IMR-90 (cell line): ENCODE measurements at regions not wholly inside any gene's neighbourhood (a gene's known extent, or its start where the extent isn't known, plus 50 kb on each side); places are given as distances from the start of the nearest gene placed in this dataset.

Experiments
- ATAC-seq: fragments of 200-7000 bp; cut with Tn5 transposase; 2 replicates; pipeline ENCODE4 v1.9.1; 2020; ENCODE audit warnings: low read depth, mild to moderate bottlenecking, moderate library complexity
- BruUV-seq: library from RNA; stranded (reverse); fragments of 400-500 nt; replicated peaks from 2 replicates; lab custom pipeline; 2021; lab: Mats Ljungman, UMichigan
- CTCF ChIA-PET: fragments of 300-600 bp; formaldehyde crosslinking; extraction: SDS; loops from one replicate; lab custom pipeline; 2021; ENCODE audit warnings: antibody characterized with exemption; lab: Yijun Ruan, JAX
- POLR2A ChIA-PET: fragments of 300-600 bp; sonication (Branson Sonifier 250); formaldehyde crosslinking; loops from one replicate; lab custom pipeline; 2022; ENCODE audit warnings: antibody characterized with exemption; ENCODE audit not compliant: unreplicated experiment; lab: Charles Lee
- DNase-seq: peaks from one replicate; pipeline ENCODE4 v3.0.0; 2013
- H2AFZ ChIP-seq: replicated peaks from 2 replicates; pipeline ENCODE3; 2013; ENCODE audit warnings: low read length, mild to moderate bottlenecking; ENCODE audit not compliant: poor library complexity
- H2AK5ac ChIP-seq: 2 replicates; pipeline ENCODE4 v1.6.1; 2013; ENCODE audit warnings: low read depth, low read length, inconsistent platforms
- H2AK9ac ChIP-seq: replicated peaks from 2 replicates; pipeline ENCODE3; 2013; ENCODE audit warnings: mild to moderate bottlenecking, low read depth, low read length, moderate library complexity; ENCODE audit not compliant: poor library complexity
- H2BK120ac ChIP-seq: 2 replicates; pipeline ENCODE4 v1.6.1; 2013; ENCODE audit warnings: low read depth, low read length, inconsistent platforms
- H2BK15ac ChIP-seq: 3 replicates; pipeline ENCODE4 v1.6.1; 2013; ENCODE audit warnings: low read depth, low read length, inconsistent platforms
- H2BK20ac ChIP-seq: 2 replicates; pipeline ENCODE4 v1.6.1; 2013; ENCODE audit warnings: low read depth, mild to moderate bottlenecking, inconsistent platforms, low read length, moderate library complexity
- H2BK5ac ChIP-seq: 2 replicates; pipeline ENCODE4 v1.6.1; 2013; ENCODE audit warnings: mild to moderate bottlenecking, low read depth, low read length, inconsistent platforms; ENCODE audit not compliant: poor library complexity, severe bottlenecking
- H3K14ac ChIP-seq: replicated peaks from 2 replicates; pipeline ENCODE4 v1.6.1; 2013; ENCODE audit warnings: low read depth, low read length, inconsistent platforms
- H3K18ac ChIP-seq: 2 replicates; pipeline ENCODE4 v1.6.1; 2013; ENCODE audit warnings: low read depth, low read length, control low read depth
- H3K23ac ChIP-seq: 2 replicates; pipeline ENCODE4 v1.6.1; 2013; ENCODE audit warnings: low read depth, low read length, inconsistent platforms
- H3K27ac ChIP-seq: 2 replicates; pipeline ENCODE4 v1.5.1; 2013; ENCODE audit warnings: mild to moderate bottlenecking, control low read depth, low read length; ENCODE audit not compliant: insufficient read depth
- H3K27me3 ChIP-seq: 2 replicates; pipeline ENCODE4 v1.6.1; 2013; ENCODE audit warnings: low read length; ENCODE audit not compliant: control insufficient read depth, insufficient read depth
- H3K36me3 ChIP-seq: 2 replicates; pipeline ENCODE4 v1.6.1; 2013; ENCODE audit warnings: low read length, mixed read lengths; ENCODE audit not compliant: control insufficient read depth, insufficient read depth
- H3K4ac ChIP-seq: 2 replicates; pipeline ENCODE4 v1.6.1; 2013; ENCODE audit warnings: low read depth, low read length, inconsistent platforms
- H3K4me1 ChIP-seq: 2 replicates; pipeline ENCODE4 v1.6.1; 2013; ENCODE audit warnings: low read length, mixed read lengths; ENCODE audit not compliant: control insufficient read depth, insufficient read depth
- H3K4me2 ChIP-seq: 2 replicates; pipeline ENCODE4 v1.6.1; 2013; ENCODE audit warnings: low read depth, mild to moderate bottlenecking, control low read depth, low read length, moderate library complexity
- H3K4me3 ChIP-seq: 2 replicates; pipeline ENCODE4 v1.5.1; 2013; ENCODE audit warnings: low read depth, mild to moderate bottlenecking, control low read depth, low read length, moderate library complexity; ENCODE audit not compliant: insufficient read depth
- H3K56ac ChIP-seq: 2 replicates; pipeline ENCODE4 v1.6.1; 2013; ENCODE audit warnings: low read length, inconsistent platforms; ENCODE audit not compliant: insufficient read depth; ENCODE audit errors: extremely low read depth
- H3K79me1 ChIP-seq, 2 experiments: 2 replicates each; pipeline ENCODE4 v1.6.1; 2013; ENCODE audit warnings: low read length in 2 of 2, inconsistent platforms in 1 of 2, low read depth in 1 of 2
- H3K9ac ChIP-seq: 2 replicates; pipeline ENCODE4 v1.6.1; 2013; ENCODE audit warnings: low read depth, low read length, control low read depth
- H3K9me1 ChIP-seq: 2 replicates; pipeline ENCODE4 v1.6.1; 2013; ENCODE audit warnings: low read length, inconsistent platforms; ENCODE audit not compliant: insufficient read depth
- H3K9me3 ChIP-seq: 2 replicates; pipeline ENCODE4 v1.6.1; 2013; ENCODE audit warnings: low read length; ENCODE audit not compliant: control insufficient read depth, insufficient read depth
- H4K20me1 ChIP-seq: 2 replicates; pipeline ENCODE4 v1.6.1; 2013; ENCODE audit warnings: low read length, inconsistent platforms; ENCODE audit not compliant: insufficient read depth
- H4K5ac ChIP-seq: 2 replicates; pipeline ENCODE4 v1.6.1; 2013; ENCODE audit warnings: mild to moderate bottlenecking, low read depth, low read length, control low read depth
- H4K8ac ChIP-seq, 2 experiments: 2 replicates each; pipeline ENCODE4 v1.6.1; 2013; ENCODE audit warnings: low read depth in 2 of 2, low read length in 2 of 2, control low read depth in 1 of 2, inconsistent platforms in 1 of 2
- H4K91ac ChIP-seq: 2 replicates; pipeline ENCODE4 v1.6.1; 2013; ENCODE audit warnings: low read depth, low read length, inconsistent platforms; ENCODE audit not compliant: insufficient read depth
- BHLHE40 ChIP-seq: fragments of 150-350 bp; IDR thresholded peaks from 2 replicates; pipeline ENCODE4 v1.6.1; 2016; ENCODE audit warnings: mild to moderate bottlenecking, low read depth, low read length
- CEBPB ChIP-seq: IDR thresholded peaks from 2 replicates; pipeline ENCODE4 v1.6.1; 2012; ENCODE audit warnings: low read depth, low read length, improper control_type of control experiment
- CTCF ChIP-seq: conservative IDR thresholded peaks from 2 replicates; pipeline ENCODE4 v1.5.1; 2012; ENCODE audit warnings: mild to moderate bottlenecking, low read depth, low read length, improper control_type of control experiment
- ELK1 ChIP-seq: fragments of 150-350 bp; IDR thresholded peaks from 2 replicates; pipeline ENCODE4 v1.6.1; 2016; ENCODE audit warnings: low read depth, mild to moderate bottlenecking, low read length, moderate library complexity, borderline replicate concordance
- FOS ChIP-seq: fragments of 150-350 bp; IDR thresholded peaks from 2 replicates; pipeline ENCODE4 v1.6.1; 2016; ENCODE audit warnings: low read depth, low read length
- MAFK ChIP-seq: IDR thresholded peaks from 2 replicates; pipeline ENCODE4 v1.6.1; 2012; ENCODE audit warnings: low read depth, low read length, improper control_type of control experiment
- MAZ ChIP-seq: IDR thresholded peaks from 2 replicates; pipeline ENCODE4 v1.6.1; 2012; ENCODE audit warnings: low read depth, mild to moderate bottlenecking, low read length, improper control_type of control experiment, moderate library complexity, borderline replicate concordance
- MXI1 ChIP-seq: IDR thresholded peaks from 2 replicates; pipeline ENCODE4 v1.6.1; 2012; ENCODE audit warnings: low read depth, mild to moderate bottlenecking, low read length, moderate library complexity, borderline replicate concordance
- NFE2L2 ChIP-seq: fragments of 150-350 bp; IDR thresholded peaks from 2 replicates; pipeline ENCODE4 v1.6.1; 2016; ENCODE audit warnings: low read depth, mild to moderate bottlenecking, low read length
- POLR2A ChIP-seq: IDR thresholded peaks from 2 replicates; pipeline ENCODE4 v1.6.1; 2012; ENCODE audit warnings: mild to moderate bottlenecking, low read depth, low read length
- RAD21 ChIP-seq: IDR thresholded peaks from 2 replicates; pipeline ENCODE4 v1.6.1; 2012; ENCODE audit warnings: low read length, improper control_type of control experiment
- RCOR1 ChIP-seq: IDR thresholded peaks from 2 replicates; pipeline ENCODE4 v1.6.1; 2012; ENCODE audit warnings: mild to moderate bottlenecking, low read length, improper control_type of control experiment; ENCODE audit not compliant: insufficient replicate concordance
- RFX5 ChIP-seq: IDR thresholded peaks from 2 replicates; pipeline ENCODE4 v1.8.0; 2012; ENCODE audit warnings: low read depth, mild to moderate bottlenecking, low read length, moderate library complexity
- SMC3 ChIP-seq: fragments of 150-350 bp; IDR thresholded peaks from 2 replicates; pipeline ENCODE4 v1.6.1; 2016; ENCODE audit warnings: low read depth, mild to moderate bottlenecking, antibody characterized with exemption, low read length, moderate library complexity
- USF2 ChIP-seq: fragments of 150-350 bp; IDR thresholded peaks from 2 replicates; pipeline ENCODE4 v1.6.1; 2017; ENCODE audit warnings: mild to moderate bottlenecking, antibody characterized with exemption, low read length, low read depth
- WGBS, 2 experiments: methylation state at CpG; one replicate each; pipeline versions ENCODE4 v1.1.5 to v1.1.7; 2013; ENCODE audit warnings: missing lambda C conversion rate in 2 of 2; ENCODE audit not compliant: insufficient read length in 1 of 2; ENCODE audit errors: extremely low coverage in 2 of 2; 5-methylcytosine and 5-hydroxymethylcytosine counted together
- dilution Hi-C: fragments of 300-500 bp; cut with HindIII; formaldehyde crosslinking; loops from one replicate; pipeline ENCODE4 v1.14.3; 2018; ENCODE audit warnings: low sequenced_read_pairs; ENCODE audit not compliant: unreplicated experiment
- in situ Hi-C: fragments of 300-500 bp; cut with MboI; formaldehyde crosslinking; loops from 3 replicates; pipeline ENCODE4 v1.14.3; 2019; ENCODE audit warnings: low sequenced_read_pairs, inconsistent platforms, mixed read lengths
- intact Hi-C: fragments of 100-400 bp; cut with micrococcal nuclease; formaldehyde crosslinking; loops from 2 replicates; pipeline ENCODE4 v1.10.0; 2022

GRCh38 chr14:104262515-104263514 lies 124.4 kb downstream of the KIF26A start:
- H3K27ac ChIP-seq = no peak overlapping the region
- H4K8ac ChIP-seq = no peak overlapping the region
- in situ Hi-C loops = no loop called here
- no peak overlapping the region for H2BK120ac ChIP-seq
- H3K36me3 ChIP-seq = no peaks in the 10 kb centered on the region
- no peak overlapping the region for H3K23ac ChIP-seq
- intact Hi-C loops = no loop called here
- no peak overlapping the region for H3K4me2 ChIP-seq
- H3K56ac ChIP-seq = no peak overlapping the region
- H3K4me1 ChIP-seq = no peaks in the 10 kb centered on the region
- no peak overlapping the region for H4K91ac ChIP-seq
- H2AFZ ChIP-seq = no peak overlapping the region
- H3K9ac ChIP-seq = no peak overlapping the region
- no peak overlapping the region for H2AK9ac ChIP-seq
- H2BK15ac ChIP-seq = no peak overlapping the region
- H3K79me1 ChIP-seq = no peaks in the 10 kb centered on the region
- no peak overlapping the region for H2BK5ac ChIP-seq
- ChIA-PET CTCF (no interaction called here), POLR2A (no interaction called here)
- H4K5ac ChIP-seq = no peak overlapping the region
- WGBS, 2 experiments = 69% methylated on average over 2 of the region's 16 CpGs; no CpG with 5 or more reads in 1 of the 2 experiments
- no peak overlapping the region for H3K4ac ChIP-seq
- H3K27me3 ChIP-seq = no peaks in the 10 kb centered on the region
- no peak overlapping the region for H2BK20ac ChIP-seq
- H3K18ac ChIP-seq = no peak overlapping the region
- ATAC-seq = no peak
- DNase-seq = no peak
- no TSS peak for BruUV-seq
- no peaks in the 10 kb centered on the region for H4K20me1 ChIP-seq
- no peaks in the 10 kb centered on the region for H3K9me1 ChIP-seq
- dilution Hi-C loops = no loop called here
- H3K14ac ChIP-seq = no peak overlapping the region
- H3K4me3 ChIP-seq = no peak overlapping the region
- no peak overlapping the region for H2AK5ac ChIP-seq
- peaks cover 33% of the 10 kb centered on the region for H3K9me3 ChIP-seq
- TF ChIP-seq SMC3 = no peak
- no peak for TF ChIP-seq ELK1
- TF ChIP-seq FOS = no peak
- no peak for TF ChIP-seq MAZ
- TF ChIP-seq RFX5 = no peak
- TF ChIP-seq POLR2A = no peak
- TF ChIP-seq RCOR1 = no peak
- TF ChIP-seq RAD21 = no peak
- no peak for TF ChIP-seq USF2
- no peak for TF ChIP-seq BHLHE40
- no peak for TF ChIP-seq CTCF
- TF ChIP-seq NFE2L2 = no peak
- no peak for TF ChIP-seq MXI1
- TF ChIP-seq MAFK = no peak
- no peak for TF ChIP-seq CEBPB
